ENCODE measurements at regions not wholly inside any gene's neighbourhood (a gene's known extent, or its start where the extent isn't known, plus 50 kb on each side); places are given as distances from the start of the nearest gene placed in this dataset.

GRCh38 chr7:106566672-106567071 is 94.3 kb downstream of the CCDC71L start:
- no peak for TF ChIP-seq POLR2A (IDR thresholded peaks at IDR 0.05)
- no peak for TF ChIP-seq CTCF (IDR thresholded peaks at IDR 0.05)
